ENCODE measurements at regions not wholly inside any gene's neighbourhood (a gene's known extent, or its start where the extent isn't known, plus 50 kb on each side); places are given as distances from the start of the nearest gene placed in this dataset.

DNA sequence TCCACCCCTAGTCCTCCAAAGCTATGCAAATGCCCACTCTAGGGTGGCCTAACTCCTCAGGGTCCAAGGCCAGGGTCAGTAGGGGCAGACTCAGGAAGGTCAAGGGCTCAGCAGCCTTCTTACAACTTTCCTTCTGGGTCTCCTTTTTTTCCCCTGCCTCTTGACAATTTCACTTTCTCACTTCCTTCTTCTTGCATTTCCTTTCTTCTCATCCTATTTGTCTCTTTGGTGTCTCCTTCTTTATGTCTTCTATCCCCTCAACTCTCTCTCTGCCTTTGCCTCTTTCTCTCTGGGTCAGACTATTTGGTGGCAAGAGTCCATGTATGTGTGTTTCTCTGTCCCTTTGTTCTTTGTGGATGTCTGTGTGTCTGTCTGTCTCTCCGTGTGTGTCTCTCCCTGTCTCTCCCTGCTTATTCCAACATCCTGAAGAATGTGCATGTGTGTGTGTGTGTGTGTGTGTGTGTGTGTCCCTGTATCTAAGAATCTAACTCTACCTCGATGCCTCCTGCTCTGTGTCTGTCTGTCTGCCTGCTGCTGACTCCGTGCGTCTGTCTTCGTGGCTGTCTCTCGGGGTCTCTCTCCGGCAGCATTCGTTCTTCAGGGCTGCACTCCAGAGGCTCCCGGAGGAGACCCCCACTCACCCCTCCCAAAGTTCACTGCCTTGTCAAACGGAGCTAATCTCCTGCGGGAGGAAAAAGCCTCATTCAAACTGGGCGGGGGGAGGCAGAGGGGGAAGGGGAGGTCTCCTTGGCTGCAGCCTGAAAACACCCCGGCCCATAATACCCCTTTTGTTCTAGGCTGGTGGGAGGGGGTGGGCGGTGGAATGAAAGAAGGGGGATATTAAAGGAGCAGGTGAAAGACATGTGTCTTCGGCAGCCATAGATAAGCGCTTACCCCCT, 51.7 kb upstream of the FOXP4 start:
- Histone ChIP-seq H3K27ac (ENCODE audit: low read length) (no peak overlapping the region), H3K27me3 (replicated peaks in 1 of 2; ENCODE audit: control insufficient read depth in 2 of 2, extremely low read depth in 1 of 2, insufficient read depth in 2 of 2, low read length in 1 of 2) (peaks cover 0 to 40% of the 10 kb centered on the region in 2 experiments), H3K4me1 (ENCODE audit: control insufficient read depth in 1 of 2, extremely low read depth in 1 of 2, insufficient read depth in 2 of 2, low read length in 2 of 2) (no peaks in the 10 kb centered on the region), H3K9me3 (no peaks in the 10 kb centered on the region), H3K4me3 (ENCODE audit: control insufficient read depth in 1 of 2, extremely low read depth in 1 of 2, low read length in 1 of 2) (no peak overlapping the region), H3K36me3 (ENCODE audit: control insufficient read depth in 2 of 2, extremely low read depth in 1 of 2, insufficient read depth in 1 of 2, low read length in 1 of 2) (no peaks in the 10 kb centered on the region)
- ChIA-PET POLR2A (no interaction called here), CTCF (no interaction called here)
- H3K36me3 Mint-ChIP-seq = no peaks in the 10 kb centered on the region
- H3K27me3 Mint-ChIP-seq = peaks cover 32 to 41% of the 10 kb centered on the region in 2 donors
- DNase-seq (no peak), ATAC-seq (replicated peaks in 1 of 4) (no peak)
- H3K9me3 Mint-ChIP-seq = no peaks in the 10 kb centered on the region
- H3K27ac Mint-ChIP-seq = no peak overlapping the region
- H3K4me1 Mint-ChIP-seq = no peaks in the 10 kb centered on the region
- WGBS (ENCODE audit: insufficient coverage) = 92% methylated on average over 4 of the region's 16 CpGs
- no peak overlapping the region for H3K4me3 Mint-ChIP-seq
